Fibroblast of peridontal ligament (primary cell): ENCODE measurements at regions not wholly inside any gene's neighbourhood (a gene's known extent, or its start where the extent isn't known, plus 50 kb on each side); places are given as distances from the start of the nearest gene placed in this dataset.

Source experiments
- DNase-seq: peaks from one replicate; pipeline ENCODE4 v3.0.0-alpha.2; 2010; ENCODE audit errors: extremely low read depth

- no peak for DNase-seq
Observed at GRCh38 chr13:29999492-30000369, 149.3 kb upstream of the UBL3 start.

DNA sequence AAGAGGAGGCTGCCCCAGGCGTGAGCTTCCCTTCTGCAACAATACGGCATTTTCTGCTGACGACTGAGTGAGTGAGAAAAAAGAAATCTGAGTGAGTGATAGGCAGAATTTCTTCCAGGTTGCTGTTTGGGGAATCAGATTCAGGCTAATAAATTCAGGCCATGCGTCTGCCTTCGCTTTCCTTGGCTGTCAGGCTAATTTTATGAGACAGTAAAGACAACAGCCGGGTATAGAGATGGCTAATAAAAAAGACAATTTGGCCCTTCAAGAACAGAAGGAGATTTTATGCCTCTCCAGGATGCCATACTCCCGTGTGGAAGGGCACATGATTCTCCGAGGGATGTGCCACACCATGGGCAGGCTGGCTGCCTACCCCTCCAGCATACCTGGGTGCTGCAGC is 145.9 kb upstream of the UBL3 start:
- no peak for DNase-seq

DNA sequence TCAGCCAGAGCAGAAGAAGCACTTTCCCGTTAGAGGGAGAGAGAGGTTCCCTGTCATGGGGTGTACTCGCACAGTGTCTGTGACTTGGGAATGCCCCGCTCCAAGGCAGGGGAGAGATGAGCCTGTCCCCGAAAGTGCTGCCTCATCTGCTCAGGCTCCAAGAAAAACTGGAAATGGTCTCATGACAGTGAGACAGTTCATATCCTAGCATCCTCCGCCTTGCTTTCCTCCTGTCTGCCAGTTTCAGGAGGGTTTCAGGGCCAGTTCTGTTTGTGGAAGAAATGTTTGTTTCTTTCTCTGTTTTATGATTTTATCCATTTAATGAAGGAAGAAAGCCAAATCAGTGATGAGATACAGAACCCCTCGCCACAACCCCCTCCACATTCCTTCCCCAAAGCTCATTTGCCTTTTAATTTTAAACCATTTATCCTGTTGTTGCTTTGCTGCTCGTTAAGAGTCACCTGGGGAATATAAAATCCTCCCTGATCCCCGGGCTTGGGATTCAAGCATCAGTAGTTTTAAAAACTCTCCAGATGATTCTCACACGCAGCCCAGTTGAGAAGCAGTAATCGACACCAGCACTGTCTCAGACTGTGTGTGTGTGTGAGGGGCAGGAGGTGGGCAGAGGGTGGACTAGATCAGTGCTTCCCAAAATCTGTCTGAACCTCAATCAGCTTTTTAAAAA is 144.6 kb upstream of the UBL3 start:
- no peak for DNase-seq

DNA sequence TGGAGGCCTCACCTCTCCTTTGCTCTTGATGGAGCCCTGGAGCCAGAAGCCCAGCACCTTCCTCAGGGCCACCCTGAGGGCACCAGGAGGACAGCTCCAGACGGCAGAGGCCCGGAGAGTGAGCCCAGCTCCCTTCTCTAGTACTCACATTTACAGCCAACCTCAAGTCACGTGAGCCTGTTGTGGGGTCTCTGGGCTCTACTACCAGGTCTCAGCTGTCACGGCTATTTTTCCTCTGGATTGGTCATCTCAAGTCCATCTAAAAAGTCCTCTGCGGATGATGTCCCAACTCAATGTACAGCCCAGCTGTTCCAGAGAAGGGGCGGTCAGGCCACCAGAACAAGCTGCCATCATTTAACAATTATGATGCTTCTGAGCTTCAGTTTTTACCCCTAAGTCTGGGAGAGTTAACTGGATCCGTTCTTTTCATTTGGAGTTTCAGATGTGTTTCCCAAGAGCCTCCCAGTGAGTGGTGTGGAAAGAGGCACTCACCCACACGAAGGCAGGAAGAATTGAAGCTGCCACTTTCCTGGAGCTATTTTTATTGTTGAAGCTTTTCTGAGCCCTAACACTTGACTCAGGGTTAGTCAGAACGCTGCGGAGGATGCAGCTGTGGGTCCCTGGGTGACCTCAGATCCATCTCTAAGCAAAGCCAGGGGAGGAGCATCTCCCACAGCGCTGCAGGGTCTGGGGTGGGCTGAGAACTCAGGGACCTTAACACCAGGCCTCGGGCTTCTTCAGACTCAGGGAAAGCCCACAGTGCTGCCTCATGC is 143.5 kb upstream of the UBL3 start:
- DNase-seq, result peak; percentile 73

DNA sequence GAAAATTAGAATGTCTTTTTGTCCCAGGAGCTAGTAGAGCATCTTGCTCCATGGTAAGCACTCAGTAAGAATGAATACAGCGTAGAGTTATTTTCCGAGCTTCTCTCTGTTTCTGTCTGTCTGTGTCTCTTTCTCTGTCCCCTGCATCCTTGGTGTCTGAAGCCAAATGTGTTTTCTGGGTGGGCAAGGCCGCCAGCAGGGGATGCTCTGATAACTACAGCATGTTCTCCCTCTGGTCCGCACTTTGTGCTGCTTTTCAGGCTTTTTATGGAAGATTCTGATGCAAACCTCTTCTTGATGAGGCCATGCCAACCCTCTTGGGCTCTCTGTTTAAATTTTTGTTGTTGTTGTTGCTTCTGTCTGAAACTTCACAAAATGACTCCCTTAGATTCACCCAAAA is 142.8 kb upstream of the UBL3 start:
- DNase-seq, result no peak

- peak; percentile 83 for DNase-seq
Observed at GRCh38 chr13:29991343-29991742, 140.9 kb upstream of the UBL3 start.

DNA sequence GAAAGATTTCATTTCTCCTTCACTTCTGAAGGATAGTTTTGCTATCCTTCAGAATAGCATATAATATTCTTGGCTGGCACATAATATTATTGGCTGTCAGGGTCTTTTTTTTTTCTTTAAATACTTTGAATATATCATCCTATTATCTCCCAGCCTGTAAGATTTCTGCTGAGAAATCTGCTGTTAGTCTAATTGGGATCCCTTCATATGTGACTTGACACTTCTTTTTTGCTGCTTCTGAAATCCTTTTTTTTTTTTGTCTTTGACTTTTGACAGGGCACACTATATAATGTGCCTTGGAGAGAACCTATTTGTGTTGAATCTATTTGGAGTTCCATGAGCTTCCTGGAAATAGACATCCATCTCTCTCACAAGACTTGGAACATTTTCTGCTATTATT is 136.9 kb upstream of the UBL3 start:
- DNase-seq, result no peak

DNA sequence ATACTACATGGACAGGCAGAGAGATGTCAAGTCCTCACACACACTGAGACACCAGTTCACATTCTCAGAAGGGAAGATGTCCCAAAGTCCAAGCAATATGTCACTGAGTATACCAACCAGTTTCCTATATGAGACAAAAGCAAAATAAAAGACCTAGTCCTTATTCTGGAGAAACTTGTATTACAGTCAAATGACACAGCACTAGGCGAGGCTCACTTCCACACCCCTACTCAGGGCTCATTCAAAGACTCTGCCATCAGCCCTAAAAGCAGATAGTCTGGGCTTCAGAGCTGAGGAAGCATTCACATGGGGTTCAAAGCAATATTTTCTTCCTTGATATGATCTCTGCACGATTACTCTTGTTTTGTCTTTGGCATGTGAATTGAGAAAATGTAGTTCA is 129.9 kb upstream of the UBL3 start:
- no peak for DNase-seq

DNA sequence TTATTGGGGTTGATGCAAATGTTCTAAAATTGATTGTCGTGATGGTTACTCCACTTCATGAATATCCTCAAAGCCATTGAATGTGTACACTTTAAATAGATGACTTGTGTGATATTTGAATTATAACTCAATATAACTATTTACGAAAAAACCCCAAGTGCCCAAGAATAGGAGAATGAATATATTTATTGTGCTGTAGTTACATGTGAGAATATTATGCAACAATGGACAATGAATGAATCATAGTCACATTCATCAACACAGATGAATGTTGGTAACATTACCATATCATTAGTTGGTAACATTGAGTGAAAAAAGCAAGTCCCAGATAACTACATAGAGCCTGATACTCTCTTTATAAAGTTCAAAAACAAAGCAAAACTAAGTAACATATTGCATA is 127.8 kb upstream of the UBL3 start:
- DNase-seq, result peak; percentile 32

GRCh38 chr13:29977476-29978120 is 127.2 kb upstream of the UBL3 start:
- no peak for DNase-seq

DNA sequence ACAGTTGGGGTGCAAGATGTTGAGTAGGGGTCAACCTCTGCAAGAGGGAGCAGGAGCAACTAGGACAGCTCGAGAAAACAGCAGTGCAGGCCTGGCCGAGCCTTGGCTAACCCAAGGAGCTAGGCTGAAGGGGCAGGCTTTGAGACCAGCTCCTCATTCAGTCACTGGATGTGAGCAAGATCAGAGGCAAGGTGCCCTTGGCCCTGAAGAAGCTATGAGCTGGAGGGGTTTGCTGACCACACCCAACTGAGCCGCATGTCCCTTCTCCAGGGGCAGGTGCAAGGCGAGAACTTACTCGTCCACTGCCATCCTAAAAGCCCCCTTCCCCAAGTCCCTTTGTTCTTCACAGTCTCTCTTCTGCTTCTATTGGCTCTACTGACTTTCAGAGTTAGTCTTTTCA is 126.1 kb upstream of the UBL3 start:
- DNase-seq, result no peak

DNA sequence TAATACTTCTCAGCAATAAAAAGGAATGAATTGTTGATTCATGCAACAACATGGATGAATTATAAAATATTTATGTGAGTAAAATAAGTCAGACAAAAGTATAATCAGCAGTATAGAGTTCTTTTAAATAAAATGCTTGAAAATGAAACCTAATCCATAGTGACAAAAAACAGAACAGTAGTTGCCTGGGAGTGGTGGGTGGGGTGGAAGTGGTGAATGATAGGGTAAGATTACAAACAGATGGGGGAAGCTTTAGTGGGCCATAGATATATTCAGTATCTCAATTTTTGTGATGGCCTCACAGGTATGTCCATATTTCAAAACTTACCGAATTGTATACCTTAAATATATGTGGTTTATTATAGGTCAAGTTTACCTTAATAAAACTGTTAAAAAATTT is 124.9 kb upstream of the UBL3 start:
- peak; percentile 23 for DNase-seq

GRCh38 chr13:29969286-29969685 is 118.9 kb upstream of the UBL3 start:
- peak; percentile 35 for DNase-seq

DNA sequence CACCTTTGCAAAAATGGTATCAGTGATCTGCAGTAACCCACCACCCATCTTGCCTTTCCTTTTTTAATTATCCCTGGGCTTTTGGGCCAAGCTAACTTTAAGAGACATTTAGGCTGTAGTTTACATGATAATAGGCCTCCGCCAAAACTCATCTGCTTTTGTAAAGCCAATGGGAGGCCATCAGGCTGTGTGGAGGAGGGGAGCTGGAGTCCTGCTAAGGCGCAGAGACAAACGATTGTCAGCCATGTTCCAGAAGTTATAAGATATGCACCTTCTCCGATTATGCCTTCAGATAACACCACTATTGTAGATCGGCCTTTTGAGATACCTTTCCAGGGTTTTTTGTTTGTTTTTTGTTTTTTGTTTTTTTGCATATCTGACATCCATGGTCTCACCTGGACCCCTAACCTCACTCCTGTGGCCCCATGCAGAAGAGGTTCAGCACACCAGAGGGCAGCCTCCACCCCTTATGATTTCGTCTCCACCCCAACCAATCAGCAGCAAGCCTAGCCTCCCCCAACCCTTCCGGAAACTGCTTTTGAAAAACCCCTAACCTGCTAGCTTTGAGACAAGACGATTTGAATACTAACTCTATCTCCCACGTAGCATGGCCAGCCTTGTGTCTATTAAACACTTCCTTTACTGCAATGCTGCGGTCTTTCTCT is 113.9 kb upstream of the UBL3 start:
- no peak for DNase-seq

- no peak for DNase-seq
Observed at GRCh38 chr13:29963089-29963488, 112.7 kb upstream of the UBL3 start.

GRCh38 chr13:29961036-29961670 is 110.7 kb upstream of the UBL3 start:
- no peak for DNase-seq

DNA sequence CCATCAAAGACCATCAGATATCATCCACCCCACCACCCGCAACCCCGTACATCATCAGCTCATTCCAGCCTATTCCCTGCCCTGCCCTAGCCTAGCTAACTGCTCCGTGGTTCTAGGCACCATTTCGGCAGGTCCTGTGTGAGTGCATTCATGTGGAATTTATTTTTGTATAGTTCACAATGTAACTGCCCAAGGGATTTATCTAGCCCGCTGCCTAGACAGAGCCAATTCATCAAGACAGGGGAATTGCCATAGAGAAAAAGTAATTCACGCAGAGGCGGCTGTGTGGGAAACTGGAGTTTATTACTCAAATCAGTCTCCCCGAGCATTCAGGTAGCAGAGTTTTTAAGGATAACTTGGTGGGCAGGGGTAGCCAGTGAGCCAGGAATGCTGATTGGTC is 109.2 kb upstream of the UBL3 start:
- no peak for DNase-seq

- no peak for DNase-seq
Observed at GRCh38 chr13:29959086-29959485, 108.7 kb upstream of the UBL3 start.

DNA sequence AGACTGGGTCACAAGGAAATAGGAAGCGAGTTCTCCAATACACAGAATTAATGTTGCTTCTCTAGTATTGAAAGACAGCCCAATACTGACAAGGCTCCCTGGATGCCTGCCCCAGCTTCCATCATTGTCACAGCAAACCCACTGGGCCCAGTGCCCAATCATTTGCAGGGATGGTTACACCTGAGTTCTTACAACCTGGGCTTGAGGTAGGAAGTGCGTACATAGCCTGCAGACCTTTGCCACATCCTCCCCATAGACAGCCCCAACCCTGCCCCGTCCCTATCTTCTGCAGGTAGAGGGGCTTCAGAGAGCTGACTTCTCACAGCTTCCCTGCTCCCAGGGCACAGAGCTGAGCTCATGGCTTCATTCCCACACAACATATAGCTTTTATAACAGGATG is 108.1 kb upstream of the UBL3 start:
- no peak for DNase-seq

DNA sequence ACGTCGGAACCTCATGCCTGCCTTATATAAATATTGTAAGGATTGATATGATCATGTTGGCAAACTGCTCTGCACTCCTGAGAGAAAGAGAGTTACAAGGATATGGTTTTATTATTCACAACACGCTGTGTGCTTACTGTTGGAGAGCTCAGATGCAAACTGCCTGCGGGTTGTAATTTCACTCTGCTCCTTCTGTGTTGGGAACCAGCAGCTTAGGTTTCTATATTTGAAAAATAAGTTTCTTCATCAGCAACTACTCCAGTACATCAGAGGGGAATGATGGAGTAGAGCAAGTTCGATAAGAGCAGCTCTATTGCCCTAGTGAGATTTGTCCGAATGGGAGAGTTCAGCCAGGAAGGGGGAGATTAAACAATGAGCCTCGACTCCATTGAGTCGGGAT is 106.9 kb upstream of the UBL3 start:
- DNase-seq, result peak; percentile 25

- DNase-seq, result no peak
Observed at GRCh38 chr13:29956853-29957252, 106.4 kb upstream of the UBL3 start.
